Endothelial cell of umbilical vein (primary cell): ENCODE measurements at regions not wholly inside any gene's neighbourhood (a gene's known extent, or its start where the extent isn't known, plus 50 kb on each side); places are given as distances from the start of the nearest gene placed in this dataset.

Source experiments
- BruUV-seq: library from RNA; stranded (reverse); fragments of 400-500 nt; replicated peaks from 2 replicates; lab custom pipeline; 2021; lab: Mats Ljungman, UMichigan
- CTCF ChIA-PET: fragments of 300-600, 350-600 bp; sonication (Branson Sonifier 250); formaldehyde crosslinking; loops from one replicate; lab custom pipeline; 2021; ENCODE audit warnings: antibody characterized with exemption, inconsistent platforms; lab: Charles Lee
- POLR2A ChIA-PET: fragments of 300-600, 350-600 bp; sonication (Branson Sonifier 250); formaldehyde crosslinking; loops from one replicate; lab custom pipeline; 2021; ENCODE audit warnings: antibody characterized with exemption, inconsistent platforms; lab: Charles Lee
- DNase-seq: peaks from one replicate; pipeline ENCODE4 v3.0.0-alpha.2; 2011; ENCODE audit warnings: low read depth, low spot score
- FAIRE-seq: peaks from 2 replicates; lab custom pipeline; 2011; peaks lifted over from hg19 to GRCh38; lab: Jason Lieb, UNC
- H2AFZ ChIP-seq: 2 replicates; pipeline ENCODE4 v1.6.0; 2012; ENCODE audit warnings: low read depth, low read length, control low read depth, inconsistent platforms
- H3K27ac ChIP-seq: 2 replicates; pipeline ENCODE4 v1.5.1; 2011; ENCODE audit warnings: low read depth, mild to moderate bottlenecking, control low read depth, low read length, moderate library complexity; ENCODE audit not compliant: insufficient read depth
- H3K27me3 ChIP-seq, 2 experiments: 2 replicates each; pipeline versions ENCODE4 v1.6.0 to v1.6.1; 2011; ENCODE audit warnings: low read length in 2 of 2, mixed read lengths in 1 of 2; ENCODE audit not compliant: control insufficient read depth in 2 of 2, insufficient read depth in 2 of 2
- H3K36me3 ChIP-seq, 2 experiments: 2 replicates in 1 of 2; 3 replicates in 1 of 2; pipeline ENCODE4 v1.5.1; 2011; ENCODE audit warnings: low read length in 2 of 2, mild to moderate bottlenecking in 1 of 2, moderate library complexity in 1 of 2; ENCODE audit not compliant: control insufficient read depth in 2 of 2, insufficient read depth in 2 of 2; ENCODE audit errors: extremely low read depth in 1 of 2
- H3K4me1 ChIP-seq: 3 replicates; pipeline ENCODE4 v1.5.1; 2011; ENCODE audit warnings: mild to moderate bottlenecking, low read length; ENCODE audit not compliant: control insufficient read depth, insufficient read depth; ENCODE audit errors: extremely low read depth
- H3K4me2 ChIP-seq: 2 replicates; pipeline ENCODE4 v1.6.1; 2011; ENCODE audit warnings: low read length, control low read depth, mixed read lengths; ENCODE audit not compliant: insufficient read depth
- H3K4me3 ChIP-seq, 3 experiments: fragments of 200-600 bp in 1 of 3; sonication (generic), shearing (Covaris generic) in 1 of 3; replicated peaks in 1 of 3; 2 replicates each; pipeline ENCODE4 v1.5.1; 2011 to 2016; ENCODE audit warnings: control low read depth in 3 of 3, low read length in 3 of 3, mild to moderate bottlenecking in 2 of 3, inconsistent platforms in 1 of 3, low read depth in 1 of 3, moderate library complexity in 1 of 3; ENCODE audit not compliant: insufficient read depth in 1 of 3
- H3K79me2 ChIP-seq: 2 replicates; pipeline ENCODE4 v1.6.0; 2012; ENCODE audit warnings: low read length, inconsistent platforms; ENCODE audit not compliant: control insufficient read depth, insufficient read depth
- H3K9ac ChIP-seq: replicated peaks from 2 replicates; pipeline ENCODE3; 2011; ENCODE audit warnings: low read length, control low read depth; ENCODE audit not compliant: insufficient read depth; ENCODE audit errors: extremely low read depth
- H3K9me1 ChIP-seq: replicated peaks from 3 replicates; pipeline ENCODE4 v1.6.0; 2011; ENCODE audit warnings: mild to moderate bottlenecking, low read length; ENCODE audit not compliant: control insufficient read depth, insufficient read depth; ENCODE audit errors: extremely low read depth
- H3K9me3 ChIP-seq: replicated peaks from 2 replicates; pipeline ENCODE4 v1.5.1; 2012; ENCODE audit warnings: low read length, inconsistent platforms; ENCODE audit not compliant: control insufficient read depth, insufficient read depth
- H4K20me1 ChIP-seq: replicated peaks from 2 replicates; pipeline ENCODE3; 2011; ENCODE audit warnings: mild to moderate bottlenecking, low read length; ENCODE audit not compliant: control insufficient read depth, insufficient read depth; ENCODE audit errors: extremely low read depth
- CTCF ChIP-seq, 2 donors: IDR thresholded peaks; 1 replicate in 1 of 2; 2 replicates in 1 of 2; pipeline ENCODE4 v1.5.1; 2011; ENCODE audit warnings: low read length in 2 of 2, mild to moderate bottlenecking in 2 of 2, moderate library complexity in 2 of 2, control low read depth in 1 of 2, inconsistent platforms in 1 of 2, low read depth in 1 of 2; ENCODE audit not compliant: insufficient read depth in 1 of 2; ENCODE audit errors: extremely low read depth in 1 of 2
- EZH2 ChIP-seq: IDR thresholded peaks from 2 replicates; pipeline ENCODE4 v1.6.1; 2012; ENCODE audit warnings: borderline replicate concordance, low read depth, mild to moderate bottlenecking, moderate library complexity, low read length, inconsistent platforms; ENCODE audit not compliant: severe bottlenecking
- FOS ChIP-seq: IDR thresholded peaks from 2 replicates; pipeline ENCODE4 v1.6.1; 2011; ENCODE audit warnings: mild to moderate bottlenecking, low read length, moderate library complexity, borderline replicate concordance; ENCODE audit not compliant: insufficient read depth
- GATA2 ChIP-seq: IDR thresholded peaks from 2 replicates; pipeline ENCODE4 v1.7.0; 2011; ENCODE audit warnings: low read depth, mild to moderate bottlenecking, moderate library complexity, mixed read lengths, low read length; ENCODE audit not compliant: insufficient read length, insufficient read depth
- JUN ChIP-seq: IDR thresholded peaks from 2 replicates; pipeline ENCODE4 v1.6.1; 2011; ENCODE audit warnings: borderline replicate concordance, low read depth; ENCODE audit not compliant: insufficient read length, insufficient read depth
- MAX ChIP-seq: IDR thresholded peaks from 2 replicates; pipeline ENCODE4 v1.6.1; 2011; ENCODE audit not compliant: insufficient read depth, insufficient read length
- MYC ChIP-seq: IDR thresholded peaks from one replicate; pipeline ENCODE4 v1.6.1; 2011; ENCODE audit warnings: mild to moderate bottlenecking, low read depth, low read length
- POLR2A ChIP-seq: IDR thresholded peaks from 2 replicates; pipeline ENCODE4 v1.6.1; 2012; ENCODE audit warnings: low read depth, mild to moderate bottlenecking, control low read depth, low read length
- POLR2AphosphoS5 ChIP-seq: IDR thresholded peaks from 2 replicates; pipeline ENCODE4 v1.6.1; 2012; ENCODE audit warnings: low read depth, mild to moderate bottlenecking, control low read depth, low read length, moderate library complexity; ENCODE audit not compliant: insufficient read depth
- dilution Hi-C: fragments of 300-500 bp; cut with MboI; formaldehyde crosslinking; loops from one replicate; pipeline ENCODE4 v1.15.0; 2019; ENCODE audit warnings: low sequenced_read_pairs; ENCODE audit not compliant: extremely low pct_ligation_motif_present
- intact Hi-C: fragments of 100-400 bp; cut with micrococcal nuclease; formaldehyde crosslinking; loops from one replicate; pipeline ENCODE4 v1.10.0; 2022

GRCh38 chr13:73429701-73430100, 370.9 kb downstream of the KLF5 start:
- no peaks in the 10 kb centered on the region for H3K4me1 ChIP-seq
- FAIRE-seq (no peak), DNase-seq (no peak)
- H3K4me2 ChIP-seq: no peak overlapping the region
- H4K20me1 ChIP-seq: no peaks in the 10 kb centered on the region
- H3K36me3 ChIP-seq: no peaks in the 10 kb centered on the region
- BruUV-seq: no TSS peak
- no peaks in the 10 kb centered on the region for H3K9me3 ChIP-seq
- TF ChIP-seq EZH2 (no peak), CTCF (IDR thresholded peaks at IDR 0.05; ENCODE audit: extremely low read depth in 1 of 2, insufficient read depth in 1 of 2, low read depth in 1 of 2, low read length in 2 of 2) (no peak), FOS (peak; percentile 13), GATA2 (no peak)
- H3K4me3 ChIP-seq: no peak overlapping the region
- dilution Hi-C loops (no loop called here), intact Hi-C loops (no loop called here)
- no peaks in the 10 kb centered on the region for H3K9me1 ChIP-seq
- POLR2A ChIA-PET: no interaction called here
- H3K27me3 ChIP-seq: no peaks in the 10 kb centered on the region
- H3K27ac ChIP-seq: no peak overlapping the region
- CTCF ChIA-PET: no interaction called here
- H3K79me2 ChIP-seq: no peaks in the 10 kb centered on the region
- no peak overlapping the region for H2AFZ ChIP-seq
- no peak overlapping the region for H3K9ac ChIP-seq

- ChIA-PET POLR2A (no interaction called here), CTCF (no interaction called here)
- Histone ChIP-seq H3K9me1 (no peaks in the 10 kb centered on the region), H3K4me2 (no peak overlapping the region), H4K20me1 (no peaks in the 10 kb centered on the region), H3K9me3 (no peaks in the 10 kb centered on the region), H3K27me3 (no peaks in the 10 kb centered on the region), H3K9ac (no peak overlapping the region), H2AFZ (no peak overlapping the region), H3K4me1 (no peaks in the 10 kb centered on the region), H3K79me2 (no peaks in the 10 kb centered on the region), H3K27ac (no peak overlapping the region), H3K4me3 (no peak overlapping the region), H3K36me3 (no peaks in the 10 kb centered on the region)
- no TSS peak for BruUV-seq
- intact Hi-C loops (no loop called here), dilution Hi-C loops (no loop called here)
- TF ChIP-seq MYC (no peak), FOS (no peak), POLR2AphosphoS5 (no peak), MAX (no peak), EZH2 (no peak), POLR2A (no peak), CTCF (IDR thresholded peaks at IDR 0.05; ENCODE audit: extremely low read depth in 1 of 2, insufficient read depth in 1 of 2, low read depth in 1 of 2, low read length in 2 of 2) (no peak), JUN (no peak)
- FAIRE-seq (no peak), DNase-seq (no peak)
These were observed 369.9 kb downstream of the KLF5 start for GRCh38 chr13:73428706-73429105.
